ENCODE measurements at regions not wholly inside any gene's neighbourhood (a gene's known extent, or its start where the extent isn't known, plus 50 kb on each side); places are given as distances from the start of the nearest gene placed in this dataset.

- DNase-seq (ENCODE audit: low read depth, low spot score) (no peak), FAIRE-seq (no peak)
- no peaks in the 10 kb centered on the region for H3K9me1 ChIP-seq (ENCODE audit: control insufficient read depth, extremely low read depth, insufficient read depth, low read length)
- no peaks in the 10 kb centered on the region for H3K79me2 ChIP-seq (ENCODE audit: control insufficient read depth, insufficient read depth, low read length)
- H3K9me3 ChIP-seq (ENCODE audit: control insufficient read depth, low read depth, low read length), result no peaks in the 10 kb centered on the region
- H4K20me1 ChIP-seq (ENCODE audit: control insufficient read depth, extremely low read depth, insufficient read depth, low read length), result no peaks in the 10 kb centered on the region
- H3K27ac ChIP-seq (ENCODE audit: control insufficient read depth, insufficient read depth, low read length), result no peak overlapping the region
- dilution Hi-C loops (cut with MboI; ENCODE audit: extremely low pct_ligation_motif_present, low sequenced_read_pairs), result no loop called here
- no peak overlapping the region for H3K4me3 ChIP-seq (ENCODE audit: control insufficient read depth in 2 of 3, extremely low read depth in 1 of 3, insufficient read depth in 2 of 3, low read depth in 1 of 3, low read length in 3 of 3)
- no peak overlapping the region for H3K9ac ChIP-seq (ENCODE audit: control insufficient read depth, extremely low read depth, insufficient read depth, low read length)
- no peak overlapping the region for H3K4me2 ChIP-seq (ENCODE audit: control insufficient read depth, extremely low read depth, insufficient read depth, low read depth, low read length)
- H3K27me3 ChIP-seq (ENCODE audit: control insufficient read depth, extremely low read depth, insufficient read depth, low read length), result no peaks in the 10 kb centered on the region
- H3K36me3 ChIP-seq (ENCODE audit: control insufficient read depth in 2 of 2, extremely low read depth in 1 of 2, insufficient read depth in 2 of 2, low read length in 2 of 2), result no peaks in the 10 kb centered on the region
- TF ChIP-seq EZH2 (IDR thresholded peaks at IDR 0.05; ENCODE audit: low read length) (no peak), CTCF (optimal IDR thresholded peaks at IDR 0.05 in 1 of 3, IDR thresholded peaks at IDR 0.05 in 1 of 3, conservative IDR thresholded peaks at IDR 0.05 in 1 of 3; ENCODE audit: extremely low read depth in 1 of 3, insufficient read depth in 2 of 3, low read length in 3 of 3) (no peak)
- no peaks in the 10 kb centered on the region for H3K4me1 ChIP-seq (ENCODE audit: control insufficient read depth, extremely low read depth, insufficient read depth, low read length)
- H2AFZ ChIP-seq (ENCODE audit: control insufficient read depth, low read length), result no peak overlapping the region
Measured at GRCh38 chr3:25071846-25072245, 356.2 kb upstream of the RARB start.

GRCh38 chr3:25073423-25073822 lies 354.6 kb upstream of the RARB start:
- Histone ChIP-seq H3K9ac (ENCODE audit: control insufficient read depth, extremely low read depth, insufficient read depth, low read length) (no peak overlapping the region), H3K27me3 (ENCODE audit: control insufficient read depth, extremely low read depth, insufficient read depth, low read length) (no peaks in the 10 kb centered on the region), H3K27ac (ENCODE audit: control insufficient read depth, insufficient read depth, low read length) (no peak overlapping the region), H3K79me2 (ENCODE audit: control insufficient read depth, insufficient read depth, low read length) (no peaks in the 10 kb centered on the region), H2AFZ (ENCODE audit: control insufficient read depth, low read length) (no peak overlapping the region), H3K4me1 (ENCODE audit: control insufficient read depth, extremely low read depth, insufficient read depth, low read length) (no peaks in the 10 kb centered on the region), H3K4me2 (ENCODE audit: control insufficient read depth, extremely low read depth, insufficient read depth, low read depth, low read length) (no peak overlapping the region), H3K9me3 (ENCODE audit: control insufficient read depth, low read depth, low read length) (no peaks in the 10 kb centered on the region), H3K9me1 (ENCODE audit: control insufficient read depth, extremely low read depth, insufficient read depth, low read length) (no peaks in the 10 kb centered on the region), H3K36me3 (ENCODE audit: control insufficient read depth in 2 of 2, extremely low read depth in 1 of 2, insufficient read depth in 2 of 2, low read length in 2 of 2) (no peaks in the 10 kb centered on the region), H4K20me1 (ENCODE audit: control insufficient read depth, extremely low read depth, insufficient read depth, low read length) (no peaks in the 10 kb centered on the region), H3K4me3 (ENCODE audit: control insufficient read depth in 2 of 3, extremely low read depth in 1 of 3, insufficient read depth in 2 of 3, low read depth in 1 of 3, low read length in 3 of 3) (no peak overlapping the region)
- dilution Hi-C loops (cut with MboI; ENCODE audit: extremely low pct_ligation_motif_present, low sequenced_read_pairs), result no loop called here
- TF ChIP-seq CTCF (optimal IDR thresholded peaks at IDR 0.05 in 1 of 3, IDR thresholded peaks at IDR 0.05 in 1 of 3, conservative IDR thresholded peaks at IDR 0.05 in 1 of 3; ENCODE audit: extremely low read depth in 1 of 3, insufficient read depth in 2 of 3, low read length in 3 of 3), result no peak
- no peak for TF ChIP-seq EZH2 (IDR thresholded peaks at IDR 0.05; ENCODE audit: low read length)
- DNase-seq (ENCODE audit: low read depth, low spot score), result no peak
- FAIRE-seq, result no peak
